Lower leg skin (tissue), 3 donors: ENCODE measurements at regions not wholly inside any gene's neighbourhood (a gene's known extent, or its start where the extent isn't known, plus 50 kb on each side); places are given as distances from the start of the nearest gene placed in this dataset.

Source experiments
- POLR2A ChIP-seq, 2 donors: fragments of 450-650 bp; IDR thresholded peaks; one replicate each; pipeline ENCODE4 v1.6.1; 2016 to 2017; ENCODE audit warnings: antibody characterized with exemption in 2 of 2, mild to moderate bottlenecking in 1 of 2, moderate library complexity in 1 of 2
- TF ChIP-seq, protein P1 (sequence below), 3 donors: fragments of 450-650 bp; IDR thresholded peaks; one replicate each; pipeline ENCODE4 v1.5.1; 2016; ENCODE audit warnings: antibody characterized with exemption in 3 of 3, mild to moderate bottlenecking in 3 of 3, moderate library complexity in 2 of 3

DNA sequence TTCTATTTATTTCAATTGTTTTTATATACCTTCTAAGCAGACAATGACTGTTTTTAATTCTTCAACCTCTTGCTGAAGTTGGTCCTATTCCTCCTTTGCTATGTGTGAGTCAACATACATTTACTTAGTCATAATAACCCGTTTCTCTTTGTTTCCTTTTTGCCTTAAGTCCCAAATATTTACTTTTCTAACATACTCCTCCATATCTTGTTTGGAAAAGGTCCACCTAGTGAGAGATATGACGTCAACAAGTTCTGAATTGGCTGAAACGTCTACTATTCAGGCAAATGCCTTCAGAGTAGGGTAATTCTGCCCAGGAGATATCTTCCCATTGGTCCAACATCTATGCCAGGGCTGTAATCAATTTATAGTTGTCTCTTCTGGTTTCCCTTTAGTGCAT lies 179.3 kb upstream of the GEMIN8 start:
- TF ChIP-seq, protein P1, sequence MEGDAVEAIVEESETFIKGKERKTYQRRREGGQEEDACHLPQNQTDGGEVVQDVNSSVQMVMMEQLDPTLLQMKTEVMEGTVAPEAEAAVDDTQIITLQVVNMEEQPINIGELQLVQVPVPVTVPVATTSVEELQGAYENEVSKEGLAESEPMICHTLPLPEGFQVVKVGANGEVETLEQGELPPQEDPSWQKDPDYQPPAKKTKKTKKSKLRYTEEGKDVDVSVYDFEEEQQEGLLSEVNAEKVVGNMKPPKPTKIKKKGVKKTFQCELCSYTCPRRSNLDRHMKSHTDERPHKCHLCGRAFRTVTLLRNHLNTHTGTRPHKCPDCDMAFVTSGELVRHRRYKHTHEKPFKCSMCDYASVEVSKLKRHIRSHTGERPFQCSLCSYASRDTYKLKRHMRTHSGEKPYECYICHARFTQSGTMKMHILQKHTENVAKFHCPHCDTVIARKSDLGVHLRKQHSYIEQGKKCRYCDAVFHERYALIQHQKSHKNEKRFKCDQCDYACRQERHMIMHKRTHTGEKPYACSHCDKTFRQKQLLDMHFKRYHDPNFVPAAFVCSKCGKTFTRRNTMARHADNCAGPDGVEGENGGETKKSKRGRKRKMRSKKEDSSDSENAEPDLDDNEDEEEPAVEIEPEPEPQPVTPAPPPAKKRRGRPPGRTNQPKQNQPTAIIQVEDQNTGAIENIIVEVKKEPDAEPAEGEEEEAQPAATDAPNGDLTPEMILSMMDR (IDR thresholded peaks at IDR 0.05): no peak
- TF ChIP-seq POLR2A (IDR thresholded peaks at IDR 0.05): no peak
